ENCODE measurements at regions not wholly inside any gene's neighbourhood (a gene's known extent, or its start where the extent isn't known, plus 50 kb on each side); places are given as distances from the start of the nearest gene placed in this dataset.

GRCh38 chr5:125521289-125521688 lies 774.9 kb upstream of the ZNF608 start:
- ATAC-seq (no peak), DNase-seq (ENCODE audit: low read depth in 1 of 2, low spot score in 1 of 2) (no peak), FAIRE-seq (no peak)
- no peak overlapping the region for H3K4me3 ChIP-seq
- POLR2A ChIA-PET, result no interaction called here
- 0% methylated on average over 1 of the region's 1 CpG for WGBS (ENCODE audit: missing lambda C conversion rate)
- H3K4me1 ChIP-seq, result no peaks in the 10 kb centered on the region
- no peak overlapping the region for H3K4me2 ChIP-seq
- no peaks in the 10 kb centered on the region for H3K9me3 ChIP-seq
- CTCF ChIA-PET, result no interaction called here
- no peak overlapping the region for H3K27ac ChIP-seq
- TF ChIP-seq HOXB5 (CRISPR knock-in tag; IDR thresholded peaks at IDR 0.05) (no peak), HES2 (IDR thresholded peaks at IDR 0.05) (no peak), MAZ (IDR thresholded peaks at IDR 0.05; ENCODE audit: borderline replicate concordance, low read depth, low read length) (no peak)

- no peak overlapping the region for H3K4me2 ChIP-seq
- no peak for FAIRE-seq
- H3K4me1 ChIP-seq, result no peaks in the 10 kb centered on the region
- no peak overlapping the region for H3K4me3 ChIP-seq
- no peak overlapping the region for H3K27ac ChIP-seq
- no peak for DNase-seq (ENCODE audit: low read depth in 1 of 2, low spot score in 1 of 2)
- ChIA-PET CTCF (no interaction called here), POLR2A (no interaction called here)
- 27% methylated on average over 4 of the region's 4 CpGs for WGBS (ENCODE audit: missing lambda C conversion rate)
- H3K9me3 ChIP-seq, result no peaks in the 10 kb centered on the region
- ATAC-seq, result no peak
- TF ChIP-seq BHLHE40 (IDR thresholded peaks at IDR 0.05; ENCODE audit: low read depth, low read length) (no peak), MAZ (IDR thresholded peaks at IDR 0.05; ENCODE audit: borderline replicate concordance, low read depth, low read length) (no peak), RAD21 (conservative IDR thresholded peaks at IDR 0.05 in 1 of 2, IDR thresholded peaks at IDR 0.05 in 1 of 2) (no peak)
These were observed 778.9 kb upstream of the ZNF608 start for GRCh38 chr5:125525356-125525755.

GRCh38 chr5:125526966-125527365 lies 780.5 kb upstream of the ZNF608 start:
- DNase-seq (ENCODE audit: low read depth in 1 of 2, low spot score in 1 of 2) (no peak), FAIRE-seq (no peak), ATAC-seq (no peak)
- Histone ChIP-seq H3K9me3 (no peaks in the 10 kb centered on the region), H3K4me1 (no peaks in the 10 kb centered on the region), H3K27ac (no peak overlapping the region), H3K4me3 (no peak overlapping the region), H3K4me2 (no peak overlapping the region)
- POLR2A ChIA-PET, result no interaction called here
- TF ChIP-seq MAX (IDR thresholded peaks at IDR 0.05), result no peak
- TF ChIP-seq HEYL (CRISPR knock-in tag; IDR thresholded peaks at IDR 0.05), result no peak
- no peak for TF ChIP-seq USF2 (IDR thresholded peaks at IDR 0.05)
- no peak for TF ChIP-seq KDM1A (IDR thresholded peaks at IDR 0.05; ENCODE audit: low read depth)
- TF ChIP-seq REST (IDR thresholded peaks at IDR 0.05), result no peak
- no peak for TF ChIP-seq EP300 (IDR thresholded peaks at IDR 0.05)
- no peak for TF ChIP-seq E2F6 (IDR thresholded peaks at IDR 0.05; ENCODE audit: borderline replicate concordance, low read depth)
- no peak for TF ChIP-seq ELK1 (IDR thresholded peaks at IDR 0.05; ENCODE audit: low read depth, low read length)
- no peak for TF ChIP-seq MYC (IDR thresholded peaks at IDR 0.05; ENCODE audit: borderline replicate concordance, low read length)
- TF ChIP-seq ESRRA (IDR thresholded peaks at IDR 0.05; ENCODE audit: borderline replicate concordance, low read length), result no peak
- no peak for TF ChIP-seq FOSL2 (IDR thresholded peaks at IDR 0.05)
- TF ChIP-seq FOSL2 (CRISPR knock-in tag; IDR thresholded peaks at IDR 0.05), result no peak
- CTCF ChIA-PET, result no interaction called here
